K562 (cell line): ENCODE measurements at regions not wholly inside any gene's neighbourhood (a gene's known extent, or its start where the extent isn't known, plus 50 kb on each side); places are given as distances from the start of the nearest gene placed in this dataset.

ENCODE experiments used
- ATAC-seq: fragments of 200-7000 bp; cut with Tn5 transposase; 3 replicates; pipeline ENCODE4 v1.9.1; 2020; ENCODE audit warnings: moderate library complexity
- BruUV-seq: library from RNA; stranded (reverse); fragments of 400-500 nt; replicated peaks from 2 replicates; lab custom pipeline; 2021; lab: Mats Ljungman, UMichigan
- CTCF ChIA-PET: fragments of 300-600 bp; formaldehyde crosslinking; extraction: SDS; loops from one replicate; lab custom pipeline; 2021; ENCODE audit warnings: low intra/inter-chr PET ratio; lab: Yijun Ruan, JAX
- POLR2A ChIA-PET: fragments of 300-600, 350-650 bp; sonication (Branson Sonifier 250); formaldehyde crosslinking; extraction: SDS; loops from one replicate; lab custom pipeline; 2021; ENCODE audit warnings: antibody characterized with exemption, inconsistent platforms; lab: Yijun Ruan, JAX
- DNase-seq, 4 experiments: peaks; one replicate each; pipeline versions ENCODE4 v3.0.0 to v3.0.0-alpha.2; 2011 to 2018; ENCODE audit warnings: low spot score in 3 of 4, mixed read lengths in 3 of 4; ENCODE audit errors: extremely low read depth in 1 of 4
- FAIRE-seq: peaks from 2 replicates; lab custom pipeline; 2011; peaks lifted over from hg19 to GRCh38; lab: Jason Lieb, UNC
- H2AFZ ChIP-seq: 2 replicates; pipeline ENCODE4 v1.6.0; 2011; ENCODE audit warnings: low read depth, low read length, control low read depth, inconsistent platforms
- H3K27ac ChIP-seq: fragments of 200-600 bp; 3 replicates; pipeline ENCODE4 v1.8.0; 2011; ENCODE audit warnings: low read depth, mild to moderate bottlenecking, control low read depth, inconsistent platforms, low read length, moderate library complexity, mixed read lengths; ENCODE audit errors: extremely low read depth
- H3K27me3 ChIP-seq, 2 experiments: fragments of 300-600 bp in 1 of 2; 2 replicates in 1 of 2; 3 replicates in 1 of 2; pipeline versions ENCODE4 v1.6.0 to v1.8.0; 2011; ENCODE audit warnings: inconsistent platforms in 2 of 2, low read length in 2 of 2, mild to moderate bottlenecking in 1 of 2, mixed read lengths in 1 of 2, moderate library complexity in 1 of 2; ENCODE audit not compliant: control insufficient read depth in 2 of 2, insufficient read depth in 2 of 2
- H3K36me3 ChIP-seq: fragments of 300-600 bp; 3 replicates; pipeline ENCODE4 v1.8.0; 2011; ENCODE audit warnings: mild to moderate bottlenecking, low read length, inconsistent platforms; ENCODE audit not compliant: control insufficient read depth, insufficient read depth
- H3K4me1 ChIP-seq, 2 experiments: fragments of 200-600 bp in 1 of 2; replicated peaks in 1 of 2; 2 replicates in 1 of 2; 3 replicates in 1 of 2; pipeline versions ENCODE4 v1.5.1 to v1.8.0; 2011; ENCODE audit warnings: inconsistent platforms in 2 of 2, low read length in 2 of 2, mild to moderate bottlenecking in 1 of 2, mixed read lengths in 1 of 2, moderate library complexity in 1 of 2; ENCODE audit not compliant: control insufficient read depth in 2 of 2, insufficient read depth in 2 of 2
- H3K4me2 ChIP-seq: 2 replicates; pipeline ENCODE4 v1.6.1; 2011; ENCODE audit warnings: low read length, control low read depth, inconsistent platforms, mixed read lengths; ENCODE audit not compliant: insufficient read depth
- H3K4me3 ChIP-seq: fragments of 200-600 bp; sonication (generic), shearing (Covaris generic); 2 replicates; pipeline ENCODE4 v1.5.1; 2016; ENCODE audit warnings: control low read depth, inconsistent platforms
- H3K79me2 ChIP-seq: fragments of 200-600 bp; 3 replicates; pipeline ENCODE4 v1.8.0; 2011; ENCODE audit warnings: low read length, inconsistent platforms; ENCODE audit not compliant: control insufficient read depth, insufficient read depth
- H3K9ac ChIP-seq, 2 experiments: 2 replicates each; pipeline versions ENCODE4 v1.6.0 to v1.6.1; 2011; ENCODE audit warnings: low read depth in 2 of 2, low read length in 2 of 2, control low read depth in 1 of 2, inconsistent platforms in 1 of 2, mild to moderate bottlenecking in 1 of 2, mixed read lengths in 1 of 2; ENCODE audit not compliant: insufficient read depth in 1 of 2
- H3K9me1 ChIP-seq: one replicate; pipeline ENCODE4 v1.6.0; 2011; ENCODE audit warnings: inconsistent platforms, mild to moderate bottlenecking, low read length, moderate library complexity; ENCODE audit not compliant: control insufficient read depth, insufficient read depth
- H3K9me3 ChIP-seq: replicated peaks from 2 replicates; pipeline ENCODE4 v1.5.1; 2011; ENCODE audit warnings: low read depth, low read length, inconsistent platforms; ENCODE audit not compliant: control insufficient read depth, insufficient read depth
- H4K20me1 ChIP-seq: replicated peaks from 2 replicates; pipeline ENCODE4 v1.6.1; 2011; ENCODE audit warnings: low read length, inconsistent platforms, mixed read lengths; ENCODE audit not compliant: control insufficient read depth, insufficient read depth
- BRCA1 ChIP-seq, 2 experiments: fragments of 450-650 bp in 1 of 2; sonication (generic) in 1 of 2; formaldehyde crosslinking in 1 of 2; IDR thresholded peaks; 2 replicates each; pipeline versions ENCODE4 v1.5.0 to v1.6.1; 2017 to 2020; ENCODE audit warnings: mild to moderate bottlenecking in 1 of 2, missing genetic modification reagents in 1 of 2
- CHD1 ChIP-seq: fragments of 200-600 bp; sonication (generic); IDR thresholded peaks from one replicate; pipeline ENCODE4 v1.6.1; 2012; ENCODE audit warnings: mild to moderate bottlenecking, moderate library complexity, low read length, inconsistent platforms
- DNMT1 ChIP-seq: fragments of 450-650 bp; IDR thresholded peaks from 2 replicates; pipeline ENCODE4 v1.6.1; 2016; ENCODE audit warnings: antibody characterized with exemption, mild to moderate bottlenecking
- GABPB1 ChIP-seq: sonication (generic); formaldehyde crosslinking; IDR thresholded peaks from 2 replicates; pipeline ENCODE4 v1.8.0; 2022; ENCODE audit warnings: mild to moderate bottlenecking, missing genetic modification reagents
- GATAD2A ChIP-seq: fragments of 450-650 bp; IDR thresholded peaks from 2 replicates; pipeline ENCODE4 v1.6.1; 2017
- GATAD2B ChIP-seq: fragments of 450-650 bp; IDR thresholded peaks from 2 replicates; pipeline ENCODE4 v1.6.1; 2017; ENCODE audit warnings: mild to moderate bottlenecking, borderline replicate concordance
- GMEB1 ChIP-seq: fragments of 250-450 bp; sonication (Bioruptor Pico); IDR thresholded peaks from 2 replicates; pipeline ENCODE4 v1.4.0; 2020; ENCODE audit warnings: mild to moderate bottlenecking
- NFE2 ChIP-seq: IDR thresholded peaks from 2 replicates; pipeline ENCODE4 v1.6.1; 2014; ENCODE audit warnings: antibody characterized with exemption, low read depth
- NRF1 ChIP-seq, 2 experiments: fragments of 450-650 bp; IDR thresholded peaks in 1 of 2; conservative IDR thresholded peaks in 1 of 2; 2 replicates each; pipeline ENCODE4 v1.6.1; 2014; ENCODE audit warnings: mild to moderate bottlenecking in 2 of 2
- PHTF2 ChIP-seq: fragments of 250-450 bp; sonication (Bioruptor Pico); IDR thresholded peaks from 2 replicates; pipeline ENCODE4 v1.5.0; 2021; ENCODE audit warnings: mild to moderate bottlenecking
- PPARD ChIP-seq: fragments of 250-450 bp; sonication (Bioruptor Pico); IDR thresholded peaks from 2 replicates; pipeline ENCODE4 v1.8.0; 2022; ENCODE audit warnings: inconsistent platforms, mild to moderate bottlenecking, moderate library complexity
- PRPF4 ChIP-seq: fragments of 200-400 bp; formaldehyde crosslinking; IDR thresholded peaks from one replicate; pipeline ENCODE4 v1.6.1; 2017; ENCODE audit warnings: low read length, low read depth, mild to moderate bottlenecking; ENCODE audit not compliant: insufficient read depth, poor library complexity, severe bottlenecking
- SRSF9 ChIP-seq: fragments of 200-400 bp; formaldehyde crosslinking; IDR thresholded peaks from 2 replicates; pipeline ENCODE4 v1.6.1; 2017; ENCODE audit warnings: low read depth, low read length, borderline replicate concordance
- TBL1XR1 ChIP-seq, 2 experiments: IDR thresholded peaks; 2 replicates each; pipeline ENCODE4 v1.6.1; 2012; ENCODE audit warnings: improper control_type of control experiment in 2 of 2, low read length in 2 of 2, mild to moderate bottlenecking in 1 of 2
- VEZF1 ChIP-seq: fragments of 200-800 bp; sonication (Bioruptor generic); IDR thresholded peaks from 2 replicates; pipeline ENCODE4 v1.6.1; 2017; ENCODE audit warnings: missing genetic modification characterization, missing compliant biosample characterization
- ZFPM2 ChIP-seq: fragments of 250-450 bp; sonication (Bioruptor Pico); IDR thresholded peaks from 2 replicates; pipeline ENCODE4 v1.5.1; 2022; ENCODE audit warnings: mild to moderate bottlenecking
- ZFX ChIP-seq: sonication (generic); formaldehyde crosslinking; IDR thresholded peaks from 2 replicates; pipeline ENCODE4 v1.8.0; 2022; ENCODE audit warnings: mild to moderate bottlenecking, missing genetic modification reagents, moderate library complexity
- ZNF232 ChIP-seq: sonication (generic); formaldehyde crosslinking; IDR thresholded peaks from 2 replicates; pipeline ENCODE4 v1.8.0; 2022; ENCODE audit warnings: mild to moderate bottlenecking, missing genetic modification reagents
- ZNF766 ChIP-seq: fragments of 200-800 bp; sonication (Bioruptor generic); conservative IDR thresholded peaks from 2 replicates; pipeline ENCODE4 v1.6.1; 2016; ENCODE audit warnings: missing genetic modification characterization, missing compliant biosample characterization
- WGBS: fragments of 100-300 bp; shearing (Covaris generic); methylation state at CpG from one replicate; pipeline ENCODE4 v1.1.6; 2016; ENCODE audit warnings: low coverage, mixed read lengths; ENCODE audit not compliant: insufficient coverage; ENCODE audit errors: missing lambda C conversion rate; 5-methylcytosine and 5-hydroxymethylcytosine counted together
- in situ Hi-C: fragments of 300-500 bp; cut with MboI; formaldehyde crosslinking; loops from 4 replicates; pipeline ENCODE4 v1.15.0; 2018; ENCODE audit warnings: inconsistent platforms, mixed read lengths
- intact Hi-C: fragments of 100-400 bp; cut with micrococcal nuclease; formaldehyde crosslinking; loops from 2 replicates; pipeline ENCODE4 v1.14.2; 2022

GRCh38 chr14:95008445-95009217 is 148.7 kb downstream of the DICER1 start (continued):
- no peak for TF ChIP-seq PPARD
- no peak for TF ChIP-seq NFE2
- TF ChIP-seq TBL1XR1 (IDR thresholded peaks at IDR 0.05; ENCODE audit: low read length in 2 of 2), result no peak
- no peak for TF ChIP-seq GMEB1 (CRISPR knock-in tag)
- TF ChIP-seq ZNF232 (CRISPR knock-in tag), result no peak
- TF ChIP-seq, all 486 proteins: peak for 0

- DNase-seq (no peak), ATAC-seq (no peak), FAIRE-seq (no peak)
- POLR2A ChIA-PET, result no interaction called here
- no peaks in the 10 kb centered on the region for H3K9me3 ChIP-seq
- no peaks in the 10 kb centered on the region for H3K36me3 ChIP-seq
- no peaks in the 10 kb centered on the region for H3K4me1 ChIP-seq
- H3K79me2 ChIP-seq, result no peaks in the 10 kb centered on the region
- no peaks in the 10 kb centered on the region for H3K9me1 ChIP-seq
- no peak overlapping the region for H3K4me3 ChIP-seq
- no peaks in the 10 kb centered on the region for H4K20me1 ChIP-seq
- no peak overlapping the region for H3K27ac ChIP-seq
- CTCF ChIA-PET, result no interaction called here
- WGBS, result 0% methylated on average over 7 of the region's 7 CpGs
- H3K27me3 ChIP-seq, result peaks cover 3 to 29% of the 10 kb centered on the region in 2 experiments; a peak in 4 of 5 replicates
- in situ Hi-C loops (no loop called here), intact Hi-C loops (loop anchor here (10.0 kb wide), 1 partner anchor 1083 kb away; the partner anchor contains the start of gene FAM181A)
- BruUV-seq, result no TSS peak
- no peak overlapping the region for H3K9ac ChIP-seq
- no peak overlapping the region for H3K4me2 ChIP-seq
- no peak overlapping the region for H2AFZ ChIP-seq
- no peak for TF ChIP-seq GATAD2B
- TF ChIP-seq SRSF9, result no peak
- no peak for TF ChIP-seq BRCA1 (IDR thresholded peaks at IDR 0.05)
- no peak for TF ChIP-seq BRCA1 (CRISPR knock-in tag; IDR thresholded peaks at IDR 0.05)
- TF ChIP-seq ZFX (CRISPR knock-in tag), result no peak
- TF ChIP-seq GABPB1 (CRISPR knock-in tag), result no peak
- TF ChIP-seq ZFPM2 (CRISPR knock-in tag), result no peak
- no peak for TF ChIP-seq DNMT1
- no peak for TF ChIP-seq ZNF766
- TF ChIP-seq VEZF1, result no peak
- no peak for TF ChIP-seq PRPF4
- no peak for TF ChIP-seq PHTF2 (CRISPR knock-in tag)
- no peak for TF ChIP-seq NRF1 (conservative IDR thresholded peaks at IDR 0.05 in 1 of 2, IDR thresholded peaks at IDR 0.05 in 1 of 2)
- TF ChIP-seq CHD1, result no peak
- TF ChIP-seq GATAD2A, result no peak
Observed at GRCh38 chr14:95007921-95008320, 149.4 kb downstream of the DICER1 start.
